ENCODE measurements at regions not wholly inside any gene's neighbourhood (a gene's known extent, or its start where the extent isn't known, plus 50 kb on each side); places are given as distances from the start of the nearest gene placed in this dataset.
A peak's percentile ranks its signal among the peaks of the same experiment; 100 is the strongest.

- TF ChIP-seq POLR2AphosphoS5 (IDR thresholded peaks at IDR 0.05; ENCODE audit: low read depth, low read length) (no peak), POLR2A (IDR thresholded peaks at IDR 0.05; ENCODE audit: low read depth, low read length) (no peak), TAF1 (IDR thresholded peaks at IDR 0.05; ENCODE audit: borderline replicate concordance, low read depth, low read length) (no peak)
- FAIRE-seq (no peak), DNase-seq (ENCODE audit: insufficient read length) (no peak)
Observed at GRCh38 chr3:189025866-189026265, 145.9 kb upstream of the TPRG1 start.

GRCh38 chr3:189027626-189028155 lies 144.1 kb upstream of the TPRG1 start:
- FAIRE-seq: no peak
- no peak for TF ChIP-seq POLR2AphosphoS5 (IDR thresholded peaks at IDR 0.05; ENCODE audit: low read depth, low read length)
- no peak for TF ChIP-seq TAF1 (IDR thresholded peaks at IDR 0.05; ENCODE audit: borderline replicate concordance, low read depth, low read length)
- no peak for TF ChIP-seq POLR2A (IDR thresholded peaks at IDR 0.05; ENCODE audit: low read depth, low read length)

GRCh38 chr3:189038773-189039745 lies 132.7 kb upstream of the TPRG1 start:
- TF ChIP-seq POLR2AphosphoS5 (IDR thresholded peaks at IDR 0.05; ENCODE audit: low read depth, low read length): no peak
- no peak for TF ChIP-seq POLR2A (IDR thresholded peaks at IDR 0.05; ENCODE audit: low read depth, low read length)
- TF ChIP-seq TAF1 (IDR thresholded peaks at IDR 0.05; ENCODE audit: borderline replicate concordance, low read depth, low read length): no peak
- DNase-seq (ENCODE audit: insufficient read length) (no peak), FAIRE-seq (no peak)

More at GRCh38 chr3:189027626-189028155, 144.1 kb upstream of the TPRG1 start:
- DNase-seq (ENCODE audit: insufficient read length): no peak

GRCh38 chr3:189040656-189041335 lies 131.0 kb upstream of the TPRG1 start:
- FAIRE-seq (no peak), DNase-seq (ENCODE audit: insufficient read length) (no peak)
- TF ChIP-seq TAF1 (IDR thresholded peaks at IDR 0.05; ENCODE audit: borderline replicate concordance, low read depth, low read length) (no peak), POLR2A (IDR thresholded peaks at IDR 0.05; ENCODE audit: low read depth, low read length) (no peak), POLR2AphosphoS5 (IDR thresholded peaks at IDR 0.05; ENCODE audit: low read depth, low read length) (no peak)

GRCh38 chr3:189041482-189042090 lies 130.2 kb upstream of the TPRG1 start:
- peak; percentile 15 for DNase-seq (ENCODE audit: insufficient read length)
- peak; percentile 77 for FAIRE-seq

GRCh38 chr3:189042832-189043231 lies 128.9 kb upstream of the TPRG1 start:
- TF ChIP-seq POLR2AphosphoS5 (IDR thresholded peaks at IDR 0.05; ENCODE audit: low read depth, low read length) (no peak), TAF1 (IDR thresholded peaks at IDR 0.05; ENCODE audit: borderline replicate concordance, low read depth, low read length) (no peak), POLR2A (IDR thresholded peaks at IDR 0.05; ENCODE audit: low read depth, low read length) (no peak)
- FAIRE-seq (no peak), DNase-seq (ENCODE audit: insufficient read length) (no peak)

More at GRCh38 chr3:189041482-189042090, 130.2 kb upstream of the TPRG1 start:
- no peak for TF ChIP-seq TAF1 (IDR thresholded peaks at IDR 0.05; ENCODE audit: borderline replicate concordance, low read depth, low read length)
- no peak for TF ChIP-seq POLR2AphosphoS5 (IDR thresholded peaks at IDR 0.05; ENCODE audit: low read depth, low read length)
- no peak for TF ChIP-seq POLR2A (IDR thresholded peaks at IDR 0.05; ENCODE audit: low read depth, low read length)

GRCh38 chr3:189049458-189050236 lies 122.1 kb upstream of the TPRG1 start:
- FAIRE-seq: no peak
- TF ChIP-seq POLR2AphosphoS5 (IDR thresholded peaks at IDR 0.05; ENCODE audit: low read depth, low read length): no peak
- TF ChIP-seq TAF1 (IDR thresholded peaks at IDR 0.05; ENCODE audit: borderline replicate concordance, low read depth, low read length): no peak

GRCh38 chr3:189053322-189053721 lies 118.4 kb upstream of the TPRG1 start:
- no peak for TF ChIP-seq POLR2A (IDR thresholded peaks at IDR 0.05; ENCODE audit: low read depth, low read length)
- DNase-seq (ENCODE audit: insufficient read length) (no peak), FAIRE-seq (no peak)

More at GRCh38 chr3:189049458-189050236, 122.1 kb upstream of the TPRG1 start:
- no peak for DNase-seq (ENCODE audit: insufficient read length)

- no peak for FAIRE-seq
- no peak for TF ChIP-seq TAF1 (IDR thresholded peaks at IDR 0.05; ENCODE audit: borderline replicate concordance, low read depth, low read length)
- no peak for TF ChIP-seq POLR2A (IDR thresholded peaks at IDR 0.05; ENCODE audit: low read depth, low read length)
- no peak for TF ChIP-seq POLR2AphosphoS5 (IDR thresholded peaks at IDR 0.05; ENCODE audit: low read depth, low read length)
- DNase-seq (ENCODE audit: insufficient read length): no peak
Observed at GRCh38 chr3:189056646-189057335, 115.0 kb upstream of the TPRG1 start.

- no peak for DNase-seq (ENCODE audit: insufficient read length)
- no peak for FAIRE-seq
- TF ChIP-seq TAF1 (IDR thresholded peaks at IDR 0.05; ENCODE audit: borderline replicate concordance, low read depth, low read length) (no peak), POLR2A (IDR thresholded peaks at IDR 0.05; ENCODE audit: low read depth, low read length) (no peak), POLR2AphosphoS5 (IDR thresholded peaks at IDR 0.05; ENCODE audit: low read depth, low read length) (no peak)
Observed at GRCh38 chr3:189057369-189057768, 114.4 kb upstream of the TPRG1 start.

Data from GM12892 (cell line).